ENCODE measurements at regions not wholly inside any gene's neighbourhood (a gene's known extent, or its start where the extent isn't known, plus 50 kb on each side); places are given as distances from the start of the nearest gene placed in this dataset.

GRCh38 chr13:65881561-65882155 is 1348.5 kb downstream of the PCDH9 start:
- TF ChIP-seq GATA3 (IDR thresholded peaks at IDR 0.05; ENCODE audit: low read depth, low read length) (no peak), GATA2 (IDR thresholded peaks at IDR 0.05; ENCODE audit: low read depth, low read length) (no peak)
